ENCODE measurements at regions not wholly inside any gene's neighbourhood (a gene's known extent, or its start where the extent isn't known, plus 50 kb on each side); places are given as distances from the start of the nearest gene placed in this dataset.

- no peaks in the 10 kb centered on the region for H3K36me3 ChIP-seq
- no peak overlapping the region for H3K4me3 ChIP-seq
- TF ChIP-seq POLR2A (IDR thresholded peaks at IDR 0.05) (no peak), CTCF (IDR thresholded peaks at IDR 0.05 in 4 of 5, conservative IDR thresholded peaks at IDR 0.05 in 1 of 5) (no peak)
- ATAC-seq: no peak
- H3K27ac ChIP-seq: no peak overlapping the region
- no peaks in the 10 kb centered on the region for H3K4me1 ChIP-seq
- in situ Hi-C loops (cut with MboI; ENCODE audit: low sequenced_read_pairs in 4 of 4) (no loop called here), intact Hi-C loops (cut with DNase I; ENCODE audit: low total_unique reads) (no loop called here)
- no peak for DNase-seq
- no peaks in the 10 kb centered on the region for H3K9me3 ChIP-seq
- H3K27me3 ChIP-seq: no peaks in the 10 kb centered on the region
These were observed 143.7 kb downstream of the LRIG2 start for GRCh38 chr1:113216664-113217063.

GRCh38 chr1:113217447-113218208 lies 144.6 kb downstream of the LRIG2 start:
- in situ Hi-C loops (cut with MboI; ENCODE audit: low sequenced_read_pairs in 4 of 4): no loop called here

DNA sequence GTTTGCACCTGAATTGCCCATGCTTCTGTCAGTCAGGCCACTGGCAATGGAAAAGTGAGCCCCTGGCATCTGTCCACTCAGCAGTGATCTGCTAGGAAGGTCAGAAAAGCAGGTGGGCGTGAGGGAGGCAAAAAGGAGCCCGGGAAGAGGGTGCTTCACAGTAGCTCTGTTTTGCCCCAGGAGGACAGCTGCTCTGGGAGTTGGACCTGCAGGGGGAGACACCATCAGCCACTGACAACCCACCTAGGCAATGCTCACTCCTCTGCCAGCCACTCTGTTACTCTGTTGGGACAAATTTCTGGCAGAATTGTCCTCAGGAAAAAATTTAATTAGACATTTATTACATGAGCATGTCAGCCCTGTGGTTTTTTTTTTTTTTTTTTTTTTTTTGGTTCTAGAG lies 146.4 kb downstream of the LRIG2 start:
- in situ Hi-C loops (cut with MboI; ENCODE audit: low sequenced_read_pairs in 4 of 4) (no loop called here), intact Hi-C loops (cut with DNase I; ENCODE audit: low total_unique reads) (no loop called here)
- Histone ChIP-seq H3K27ac (no peak overlapping the region), H3K9me3 (no peaks in the 10 kb centered on the region), H3K4me3 (no peak overlapping the region), H3K4me1 (no peaks in the 10 kb centered on the region), H3K27me3 (no peaks in the 10 kb centered on the region), H3K36me3 (no peaks in the 10 kb centered on the region)
- DNase-seq (no peak), ATAC-seq (no peak)
- TF ChIP-seq CTCF (IDR thresholded peaks at IDR 0.05 in 4 of 5, conservative IDR thresholded peaks at IDR 0.05 in 1 of 5): no peak
- no peak for TF ChIP-seq POLR2A (IDR thresholded peaks at IDR 0.05)

More at GRCh38 chr1:113217447-113218208, 144.6 kb downstream of the LRIG2 start:
- intact Hi-C loops (cut with DNase I; ENCODE audit: low total_unique reads): no loop called here
- Histone ChIP-seq H3K36me3 (no peaks in the 10 kb centered on the region), H3K27ac (no peak overlapping the region), H3K4me1 (no peaks in the 10 kb centered on the region), H3K9me3 (no peaks in the 10 kb centered on the region), H3K27me3 (no peaks in the 10 kb centered on the region), H3K4me3 (no peak overlapping the region)
- TF ChIP-seq POLR2A (IDR thresholded peaks at IDR 0.05) (no peak), CTCF (IDR thresholded peaks at IDR 0.05 in 4 of 5, conservative IDR thresholded peaks at IDR 0.05 in 1 of 5) (no peak)
- ATAC-seq (no peak), DNase-seq (no peak)

GRCh38 chr1:113219828-113220227 lies 146.8 kb downstream of the LRIG2 start:
- no peak for ATAC-seq
- no peaks in the 10 kb centered on the region for H3K4me1 ChIP-seq
- no peak for DNase-seq
- in situ Hi-C loops (cut with MboI; ENCODE audit: low sequenced_read_pairs in 4 of 4) (no loop called here), intact Hi-C loops (cut with DNase I; ENCODE audit: low total_unique reads) (no loop called here)
- no peaks in the 10 kb centered on the region for H3K27me3 ChIP-seq
- no peaks in the 10 kb centered on the region for H3K36me3 ChIP-seq
- no peak overlapping the region for H3K27ac ChIP-seq
- H3K9me3 ChIP-seq: no peaks in the 10 kb centered on the region
- TF ChIP-seq POLR2A (IDR thresholded peaks at IDR 0.05) (no peak), CTCF (IDR thresholded peaks at IDR 0.05 in 4 of 5, conservative IDR thresholded peaks at IDR 0.05 in 1 of 5) (no peak)
- no peak overlapping the region for H3K4me3 ChIP-seq

- ATAC-seq (no peak), DNase-seq (no peak)
- no peak for TF ChIP-seq POLR2A (IDR thresholded peaks at IDR 0.05)
- TF ChIP-seq CTCF (IDR thresholded peaks at IDR 0.05 in 4 of 5, conservative IDR thresholded peaks at IDR 0.05 in 1 of 5): no peak
- Histone ChIP-seq H3K4me1 (no peaks in the 10 kb centered on the region), H3K36me3 (no peaks in the 10 kb centered on the region), H3K27ac (no peak overlapping the region), H3K9me3 (no peaks in the 10 kb centered on the region), H3K27me3 (no peaks in the 10 kb centered on the region), H3K4me3 (no peak overlapping the region)
- intact Hi-C loops (cut with DNase I; ENCODE audit: low total_unique reads) (no loop called here), in situ Hi-C loops (cut with MboI; ENCODE audit: low sequenced_read_pairs in 4 of 4) (no loop called here)
These were observed 150.0 kb downstream of the LRIG2 start for GRCh38 chr1:113223040-113223439.
